ENCODE measurements at regions not wholly inside any gene's neighbourhood (a gene's known extent, or its start where the extent isn't known, plus 50 kb on each side); places are given as distances from the start of the nearest gene placed in this dataset.
A peak's percentile ranks its signal among the peaks of the same experiment; 100 is the strongest.
"Not testable (repeated sequence)": the region's sequence is repeated elsewhere in the genome, so short reads cannot be mapped to it uniquely, and the experiment has no call there.

GRCh38 chr4:111074523-111075114 is 451.7 kb upstream of the PITX2 start:
- no peaks in the 10 kb centered on the region for H3K9me3 ChIP-seq (ENCODE audit: low read depth, low read length)
- TF ChIP-seq FOXP2 (optimal IDR thresholded peaks at IDR 0.05; ENCODE audit: control extremely low read depth, extremely low read length, insufficient read depth) (no peak), POLR2AphosphoS5 (IDR thresholded peaks at IDR 0.05; ENCODE audit: borderline replicate concordance, low read depth, low read length) (no peak), EZH2 (IDR thresholded peaks at IDR 0.05) (no peak)
- no peak overlapping the region for H3K27ac ChIP-seq
- H3K9ac ChIP-seq (ENCODE audit: insufficient read length) = no peak overlapping the region
- DNase-seq (ENCODE audit: low read depth, low spot score) = no peak
- no peaks in the 10 kb centered on the region for H3K36me3 ChIP-seq (ENCODE audit: insufficient read depth, low read length)
- no peak overlapping the region for H3K4me3 ChIP-seq

GRCh38 chr4:111076299-111076698 is 453.4 kb upstream of the PITX2 start:
- not testable (repeated sequence) for H3K9me3 ChIP-seq (ENCODE audit: low read depth, low read length); H3K27ac ChIP-seq; DNase-seq (ENCODE audit: low read depth, low spot score); H3K36me3 ChIP-seq (ENCODE audit: insufficient read depth, low read length); H3K4me3 ChIP-seq; H3K9ac ChIP-seq (ENCODE audit: insufficient read length)

GRCh38 chr4:111108153-111108552 is 485.3 kb upstream of the PITX2 start:
- no peak overlapping the region for H3K9ac ChIP-seq (ENCODE audit: insufficient read length)
- H3K4me3 ChIP-seq = peak overlapping the region; percentile 34; the same call in 1 of the 2 replicates
- TF ChIP-seq FOXP2 (optimal IDR thresholded peaks at IDR 0.05; ENCODE audit: control extremely low read depth, extremely low read length, insufficient read depth) (no peak), POLR2AphosphoS5 (IDR thresholded peaks at IDR 0.05; ENCODE audit: borderline replicate concordance, low read depth, low read length) (no peak), EZH2 (IDR thresholded peaks at IDR 0.05) (no peak)
- peak overlapping the region; percentile 79 for H3K27ac ChIP-seq
- no peak for DNase-seq (ENCODE audit: low read depth, low spot score)
- H3K9me3 ChIP-seq (ENCODE audit: low read depth, low read length) = no peaks in the 10 kb centered on the region
- H3K36me3 ChIP-seq (ENCODE audit: insufficient read depth, low read length) = no peaks in the 10 kb centered on the region

- Histone ChIP-seq H3K36me3 (ENCODE audit: insufficient read depth, low read length) (no peaks in the 10 kb centered on the region), H3K9ac (ENCODE audit: insufficient read length) (no peak overlapping the region), H3K9me3 (ENCODE audit: low read depth, low read length) (no peaks in the 10 kb centered on the region), H3K27ac (no peak overlapping the region), H3K4me3 (no peak overlapping the region)
- TF ChIP-seq EZH2 (IDR thresholded peaks at IDR 0.05) = no peak
- no peak for TF ChIP-seq FOXP2 (optimal IDR thresholded peaks at IDR 0.05; ENCODE audit: control extremely low read depth, extremely low read length, insufficient read depth)
- no peak for TF ChIP-seq POLR2AphosphoS5 (IDR thresholded peaks at IDR 0.05; ENCODE audit: borderline replicate concordance, low read depth, low read length)
- no peak for DNase-seq (ENCODE audit: low read depth, low spot score)
Measured at GRCh38 chr4:111113591-111113990, 490.7 kb upstream of the PITX2 start.

GRCh38 chr4:111115881-111116280 is 493.0 kb upstream of the PITX2 start:
- no peak for TF ChIP-seq FOXP2 (optimal IDR thresholded peaks at IDR 0.05; ENCODE audit: control extremely low read depth, extremely low read length, insufficient read depth)
- TF ChIP-seq POLR2AphosphoS5 (IDR thresholded peaks at IDR 0.05; ENCODE audit: borderline replicate concordance, low read depth, low read length) = no peak
- TF ChIP-seq EZH2 (IDR thresholded peaks at IDR 0.05) = no peak
- no peak overlapping the region for H3K9ac ChIP-seq (ENCODE audit: insufficient read length)
- H3K36me3 ChIP-seq (ENCODE audit: insufficient read depth, low read length) = no peaks in the 10 kb centered on the region
- H3K9me3 ChIP-seq (ENCODE audit: low read depth, low read length) = no peaks in the 10 kb centered on the region
- H3K4me3 ChIP-seq = no peak overlapping the region
- no peak for DNase-seq (ENCODE audit: low read depth, low spot score)
- H3K27ac ChIP-seq = no peak overlapping the region

GRCh38 chr4:111120191-111120590 is 497.3 kb upstream of the PITX2 start:
- Histone ChIP-seq H3K27ac (no peak overlapping the region), H3K36me3 (ENCODE audit: insufficient read depth, low read length) (no peaks in the 10 kb centered on the region), H3K9ac (ENCODE audit: insufficient read length) (no peak overlapping the region), H3K9me3 (ENCODE audit: low read depth, low read length) (no peaks in the 10 kb centered on the region), H3K4me3 (no peak overlapping the region)
- DNase-seq (ENCODE audit: low read depth, low spot score) = no peak
- TF ChIP-seq EZH2 (IDR thresholded peaks at IDR 0.05) = no peak
- no peak for TF ChIP-seq FOXP2 (optimal IDR thresholded peaks at IDR 0.05; ENCODE audit: control extremely low read depth, extremely low read length, insufficient read depth)
- TF ChIP-seq POLR2AphosphoS5 (IDR thresholded peaks at IDR 0.05; ENCODE audit: borderline replicate concordance, low read depth, low read length) = no peak

GRCh38 chr4:111126340-111126739 is 503.5 kb upstream of the PITX2 start:
- TF ChIP-seq EZH2 (IDR thresholded peaks at IDR 0.05) (no peak), FOXP2 (optimal IDR thresholded peaks at IDR 0.05; ENCODE audit: control extremely low read depth, extremely low read length, insufficient read depth) (no peak)
- Histone ChIP-seq H3K9ac (ENCODE audit: insufficient read length) (no peak overlapping the region), H3K36me3 (ENCODE audit: insufficient read depth, low read length) (no peaks in the 10 kb centered on the region), H3K4me3 (no peak overlapping the region), H3K9me3 (ENCODE audit: low read depth, low read length) (no peaks in the 10 kb centered on the region), H3K27ac (no peak overlapping the region)
- DNase-seq (ENCODE audit: low read depth, low spot score) = no peak

GRCh38 chr4:111127841-111128240 is 505.0 kb upstream of the PITX2 start:
- H3K9me3 ChIP-seq (ENCODE audit: low read depth, low read length) = no peaks in the 10 kb centered on the region
- no peak for DNase-seq (ENCODE audit: low read depth, low spot score)
- H3K4me3 ChIP-seq = no peak overlapping the region
- TF ChIP-seq POLR2AphosphoS5 (IDR thresholded peaks at IDR 0.05; ENCODE audit: borderline replicate concordance, low read depth, low read length) (no peak), FOXP2 (optimal IDR thresholded peaks at IDR 0.05; ENCODE audit: control extremely low read depth, extremely low read length, insufficient read depth) (no peak), EZH2 (IDR thresholded peaks at IDR 0.05) (no peak)
- H3K27ac ChIP-seq = no peak overlapping the region
- H3K9ac ChIP-seq (ENCODE audit: insufficient read length) = no peak overlapping the region
- H3K36me3 ChIP-seq (ENCODE audit: insufficient read depth, low read length) = no peaks in the 10 kb centered on the region

GRCh38 chr4:111128327-111128726 is 505.4 kb upstream of the PITX2 start:
- H3K36me3 ChIP-seq (ENCODE audit: insufficient read depth, low read length) = no peaks in the 10 kb centered on the region
- no peak overlapping the region for H3K4me3 ChIP-seq
- H3K9me3 ChIP-seq (ENCODE audit: low read depth, low read length) = no peaks in the 10 kb centered on the region
- no peak for DNase-seq (ENCODE audit: low read depth, low spot score)
- no peak overlapping the region for H3K9ac ChIP-seq (ENCODE audit: insufficient read length)
- H3K27ac ChIP-seq = no peak overlapping the region
- TF ChIP-seq FOXP2 (optimal IDR thresholded peaks at IDR 0.05; ENCODE audit: control extremely low read depth, extremely low read length, insufficient read depth) (no peak), POLR2AphosphoS5 (IDR thresholded peaks at IDR 0.05; ENCODE audit: borderline replicate concordance, low read depth, low read length) (no peak), EZH2 (IDR thresholded peaks at IDR 0.05) (no peak)

Data from SK-N-MC (cell line).